ELF-1 (cell line): ENCODE measurements at regions not wholly inside any gene's neighbourhood (a gene's known extent, or its start where the extent isn't known, plus 50 kb on each side); places are given as distances from the start of the nearest gene placed in this dataset.

Experiments used
- DNase-seq: peaks from one replicate; pipeline ENCODE4 v3.0.0-alpha.2; 2016; ENCODE audit warnings: low read depth, low spot score

GRCh38 chr20:40493071-40493470 lies 196.0 kb downstream of the MAFB start:
- DNase-seq = no peak

- DNase-seq = no peak
Observed at GRCh38 chr20:40491009-40491590, 197.9 kb downstream of the MAFB start.

- no peak for DNase-seq
Observed at GRCh38 chr20:40489886-40490285, 199.2 kb downstream of the MAFB start.

- DNase-seq = no peak
Observed at GRCh38 chr20:40488401-40488800, 200.6 kb downstream of the MAFB start.

DNA sequence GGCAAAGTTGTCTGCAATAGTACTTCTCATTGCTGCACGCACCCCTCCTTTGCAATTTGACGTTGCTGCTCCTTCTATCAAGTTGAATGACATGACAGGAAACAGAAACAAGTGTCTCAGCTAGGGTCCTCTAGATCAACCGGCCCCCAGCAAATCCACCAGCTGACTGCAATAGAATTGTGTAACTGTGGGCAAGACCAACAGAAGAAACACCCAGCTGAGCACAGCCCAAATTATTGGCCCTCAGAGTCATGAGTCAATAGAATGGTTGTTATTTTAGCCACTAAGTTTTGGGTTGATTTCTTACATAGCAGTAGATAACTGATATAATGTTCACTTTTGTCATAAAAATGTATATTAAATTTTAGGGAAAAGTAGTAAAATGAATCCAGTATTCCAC lies 202.7 kb downstream of the MAFB start:
- no peak for DNase-seq

DNA sequence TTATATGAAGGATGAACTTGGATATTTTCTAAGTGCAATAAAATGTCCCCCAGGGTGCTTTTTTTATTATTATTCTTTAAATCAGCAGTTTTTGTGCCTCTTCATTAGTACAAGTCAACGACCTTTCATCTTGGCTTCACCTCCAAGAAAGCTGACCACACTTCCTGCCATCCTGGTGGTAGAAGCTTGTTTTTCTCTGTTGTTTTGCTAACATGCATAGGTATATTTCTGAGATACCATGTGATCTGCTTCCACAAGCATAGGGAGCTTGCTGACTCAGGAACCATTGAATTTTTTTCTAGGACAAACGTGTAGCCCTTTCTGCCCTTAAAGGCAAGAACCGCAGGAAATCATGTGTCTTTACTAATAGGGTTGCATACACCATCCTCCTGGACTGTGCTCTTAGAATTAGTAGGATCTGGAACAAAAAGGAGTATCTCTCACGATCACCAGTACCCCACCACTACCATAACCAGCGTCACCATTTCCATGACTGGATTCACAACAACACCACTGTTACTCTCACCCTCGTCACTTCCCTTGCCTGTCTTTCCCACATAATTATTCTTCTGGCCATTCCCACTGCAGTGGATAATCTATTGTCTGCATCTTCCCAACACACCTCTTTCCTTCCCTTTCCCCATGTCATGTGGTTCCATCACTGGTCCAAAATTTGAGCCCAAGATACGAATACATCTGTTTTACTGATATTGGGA lies 207.1 kb downstream of the MAFB start:
- no peak for DNase-seq

DNA sequence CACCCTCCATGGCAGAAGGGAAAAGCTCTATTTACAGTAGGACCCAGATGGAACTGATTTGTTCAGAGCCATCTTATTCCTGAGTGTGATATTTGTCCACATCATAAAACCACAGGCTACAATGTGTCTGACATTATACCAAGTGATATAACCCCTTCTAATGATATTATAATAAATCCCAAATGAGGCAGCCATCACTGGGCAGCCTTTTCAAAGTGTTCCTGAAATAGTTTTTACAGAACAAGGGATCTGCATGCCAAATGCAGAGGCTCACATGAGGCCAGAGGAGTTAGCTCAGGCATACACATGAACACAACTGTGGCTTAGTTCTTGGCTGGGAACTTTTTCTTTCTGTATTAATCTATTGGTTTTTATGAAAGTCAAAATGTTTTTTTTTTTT lies 207.7 kb downstream of the MAFB start:
- no peak for DNase-seq

DNA sequence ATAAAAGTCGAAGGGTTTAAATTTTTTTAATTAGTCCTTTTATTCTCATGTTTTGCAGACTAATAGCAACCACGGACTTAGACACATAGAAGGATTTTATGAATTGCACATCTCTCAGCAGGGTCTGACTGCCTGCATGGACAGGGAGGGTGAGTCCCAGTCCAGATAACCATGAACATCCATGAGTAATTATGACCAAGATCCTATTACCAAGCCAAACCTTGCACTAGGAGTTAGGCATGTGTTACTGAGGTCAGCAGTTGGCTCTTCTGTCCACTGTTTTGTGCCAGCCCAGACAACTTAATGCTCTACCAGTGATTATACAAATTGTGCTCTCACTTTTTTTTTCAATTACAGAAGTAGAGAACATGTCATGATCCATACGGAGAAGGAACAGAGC lies 211.2 kb downstream of the MAFB start:
- DNase-seq = no peak

- no peak for DNase-seq
Observed at GRCh38 chr20:40476461-40476860, 212.6 kb downstream of the MAFB start.

DNA sequence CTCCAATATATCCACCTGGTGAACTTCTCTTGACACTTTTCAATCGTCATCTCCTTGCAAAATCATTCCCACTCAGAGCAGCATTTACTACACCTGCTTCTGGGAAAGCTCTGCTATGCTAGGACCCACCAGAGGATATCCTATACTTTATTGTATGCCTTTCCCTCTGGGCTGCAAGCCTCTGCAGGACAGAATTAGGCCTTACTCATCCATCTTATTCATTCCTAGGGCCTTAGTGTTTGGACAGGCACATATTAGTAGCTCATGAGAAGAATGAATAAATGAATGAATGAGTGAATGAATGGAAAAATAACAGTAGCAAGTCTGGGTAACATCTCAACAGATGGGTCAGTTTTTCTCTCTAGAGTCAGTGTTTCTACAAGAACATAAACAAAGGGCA lies 216.1 kb downstream of the MAFB start:
- DNase-seq = no peak

DNA sequence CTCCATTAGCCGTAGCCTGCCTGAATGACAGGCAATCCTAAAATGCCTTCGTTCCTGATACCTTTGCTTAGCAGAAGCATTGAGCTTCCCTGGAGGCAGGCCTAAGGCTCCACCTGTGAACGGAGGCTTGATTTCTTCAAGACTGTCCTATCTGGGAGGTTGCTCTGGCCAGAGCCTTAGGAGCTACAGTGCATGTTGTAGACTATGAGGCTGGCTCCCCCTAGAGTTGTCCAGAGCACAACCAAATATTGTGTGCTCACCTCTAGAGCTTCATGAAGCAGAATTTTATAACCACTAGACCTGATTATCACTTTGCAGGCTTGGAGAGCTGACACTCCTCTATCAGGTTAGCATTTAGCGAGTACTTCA lies 217.8 kb downstream of the MAFB start:
- peak; percentile 82 for DNase-seq

GRCh38 chr20:40470445-40471260 lies 218.4 kb downstream of the MAFB start:
- peak; percentile 24 for DNase-seq

GRCh38 chr20:40468759-40469158 lies 220.3 kb downstream of the MAFB start:
- DNase-seq = no peak

DNA sequence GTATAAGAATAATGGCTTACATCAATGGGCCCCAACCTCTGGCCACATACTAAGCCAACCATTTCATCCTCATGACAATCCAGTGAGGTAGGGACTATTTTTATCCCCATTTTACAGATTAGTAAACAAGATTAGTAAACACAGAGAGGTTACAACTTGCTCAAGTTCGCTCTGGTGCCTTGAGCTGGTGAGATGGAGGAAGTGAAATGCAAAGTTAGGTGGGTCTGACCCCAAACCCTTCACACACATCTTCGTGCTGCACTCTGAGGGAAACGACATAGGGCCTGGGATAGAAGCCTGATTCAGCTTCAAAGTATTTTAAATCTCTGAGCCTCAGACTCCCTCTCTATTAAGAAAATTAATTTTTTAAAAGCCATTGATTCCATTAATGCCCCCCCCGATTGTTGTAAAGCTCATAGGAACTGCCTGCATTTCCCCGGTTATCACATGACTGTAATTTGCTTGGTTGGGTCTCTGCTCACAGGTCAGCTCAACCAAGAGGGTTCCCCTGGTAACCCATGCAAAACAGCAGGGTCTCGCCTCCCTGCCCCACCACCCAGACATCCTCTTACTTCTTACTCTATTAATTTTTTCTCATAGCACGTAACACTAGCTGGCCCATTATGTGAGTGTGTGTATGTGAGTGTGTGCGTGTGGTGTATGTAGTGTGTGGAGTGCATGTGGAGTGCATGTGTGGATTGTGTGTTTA lies 221.2 kb downstream of the MAFB start:
- DNase-seq = no peak

- DNase-seq = no peak
Observed at GRCh38 chr20:40467067-40467466, 222.0 kb downstream of the MAFB start.

DNA sequence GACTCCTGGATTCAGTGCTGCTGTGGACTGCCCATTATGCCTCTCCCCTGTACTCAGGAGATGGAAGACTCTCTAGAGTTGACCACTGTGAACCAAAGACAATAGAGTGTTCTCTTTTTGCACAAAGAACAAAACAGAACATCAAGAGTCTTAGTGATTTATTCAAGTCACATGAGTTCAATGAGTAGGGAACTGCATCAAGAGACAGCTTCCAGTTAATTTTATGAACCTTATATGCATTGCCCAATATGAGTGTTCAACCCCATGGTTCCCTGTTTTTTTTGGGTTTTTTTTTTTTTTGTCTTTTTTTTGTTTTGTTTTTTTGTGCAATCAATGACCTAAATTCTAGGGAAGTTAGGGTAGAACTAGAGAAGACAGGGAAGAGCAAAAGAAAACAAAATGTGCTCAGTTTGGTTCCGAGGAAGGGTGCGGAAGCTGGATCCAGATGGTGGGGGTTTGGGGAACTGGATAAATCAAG lies 224.3 kb downstream of the MAFB start:
- DNase-seq = no peak

GRCh38 chr20:40463171-40463570 lies 225.9 kb downstream of the MAFB start:
- DNase-seq = no peak

DNA sequence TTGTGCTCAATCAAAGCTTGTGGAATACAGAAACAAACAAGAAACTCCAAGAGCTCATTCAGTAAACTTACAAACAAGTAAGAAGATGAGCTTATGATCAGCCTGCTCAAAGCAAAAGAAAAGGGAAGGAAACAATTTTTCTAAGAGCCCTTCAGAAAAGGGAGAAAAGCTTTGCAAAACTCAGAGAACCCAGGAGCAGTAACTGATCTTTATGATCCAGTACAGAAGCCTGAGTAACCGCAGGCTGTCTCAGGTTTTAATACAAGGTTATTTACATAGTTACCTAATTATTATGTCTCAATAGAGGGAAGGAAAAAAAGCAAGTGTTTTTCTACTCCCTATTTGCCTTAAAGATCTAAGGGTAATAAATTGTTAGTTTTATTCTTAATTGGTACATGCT lies 226.5 kb downstream of the MAFB start:
- DNase-seq = no peak

DNA sequence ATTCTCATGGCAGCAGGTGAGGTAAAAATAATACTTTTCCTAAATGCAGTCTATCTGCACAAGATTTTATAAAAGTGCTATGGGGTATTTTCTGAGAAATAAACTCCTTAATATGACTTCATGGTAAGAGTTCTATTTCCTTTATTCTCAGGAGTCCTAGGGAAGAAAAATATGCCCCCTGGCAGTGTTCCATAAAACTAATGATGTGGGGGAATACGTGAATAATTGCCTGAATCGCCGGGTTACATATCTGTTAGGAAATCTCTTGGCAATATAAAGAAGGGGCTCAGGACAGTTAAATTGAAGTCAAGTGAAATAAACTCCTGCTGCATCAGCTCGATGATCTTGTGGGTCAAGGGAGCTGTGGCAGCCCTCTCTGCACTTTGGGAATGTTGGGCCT lies 229.7 kb downstream of the MAFB start:
- no peak for DNase-seq

DNA sequence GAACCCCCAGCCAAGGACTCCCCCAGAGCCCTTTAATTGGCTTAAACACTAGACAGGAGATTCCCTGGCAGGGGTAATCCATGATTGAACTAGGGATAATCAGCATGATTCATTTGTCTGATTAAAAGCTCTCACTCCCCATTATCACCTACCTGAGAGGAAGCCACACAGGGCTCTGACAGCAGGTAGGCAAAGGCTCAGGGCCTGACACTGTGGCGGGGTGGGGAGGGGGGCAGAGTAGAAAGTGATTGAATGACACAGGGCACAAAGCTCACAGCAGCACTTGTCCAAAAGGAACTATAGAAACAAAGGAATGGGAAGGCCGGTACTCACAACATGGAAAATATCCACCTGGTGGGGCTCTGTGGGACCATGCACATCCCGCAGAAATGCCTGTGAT lies 231.6 kb downstream of the MAFB start:
- DNase-seq = no peak

- no peak for DNase-seq
Observed at GRCh38 chr20:40452758-40453157, 236.3 kb downstream of the MAFB start.

GRCh38 chr20:40451552-40451951 lies 237.5 kb downstream of the MAFB start:
- no peak for DNase-seq
